ENCODE measurements at regions not wholly inside any gene's neighbourhood (a gene's known extent, or its start where the extent isn't known, plus 50 kb on each side); places are given as distances from the start of the nearest gene placed in this dataset.

DNA sequence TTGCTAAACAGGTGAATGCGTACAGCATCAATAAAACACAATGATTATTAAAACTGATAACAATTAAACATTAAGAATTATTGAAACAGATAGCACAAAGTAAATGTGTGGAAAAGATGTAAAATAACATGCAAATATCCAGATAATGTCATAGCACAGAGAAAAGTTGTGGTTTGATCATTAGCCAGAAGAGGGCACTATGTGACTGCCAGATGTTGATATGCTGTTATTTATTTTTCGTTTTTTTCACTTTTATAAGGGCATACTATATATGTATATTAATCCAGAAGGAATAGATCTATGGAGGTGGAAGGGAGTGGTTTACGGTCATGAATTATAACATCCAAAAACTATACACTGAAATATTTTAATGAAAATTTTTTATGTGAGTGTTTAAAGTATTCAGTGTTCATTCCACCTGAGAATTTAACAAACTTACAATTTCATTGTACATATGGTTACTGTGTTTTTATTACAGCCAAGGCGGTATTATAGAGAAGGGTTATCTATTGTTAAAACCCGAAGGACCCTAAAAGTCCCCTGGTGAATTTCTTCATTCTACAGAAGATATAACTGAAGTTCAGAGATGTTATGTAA, 211.9 kb upstream of the UGT8 start:
- Histone ChIP-seq H3K9me3 (ENCODE audit: low read depth) (no peaks in the 10 kb centered on the region), H3K4me2 (no peak overlapping the region), H4K20me1 (ENCODE audit: insufficient read depth, poor library complexity, severe bottlenecking) (no peaks in the 10 kb centered on the region), H2AFZ (no peak overlapping the region), H3K36me3 (replicated peaks; ENCODE audit: insufficient read depth, low read depth) (no peaks in the 10 kb centered on the region), H3K4me3 (no peak overlapping the region), H3K27ac (no peak overlapping the region), H3K27me3 (no peaks in the 10 kb centered on the region), H3K4me1 (ENCODE audit: insufficient read depth) (no peaks in the 10 kb centered on the region), H3K9me2 (replicated peaks; ENCODE audit: insufficient read depth) (no peaks in the 10 kb centered on the region), H3K79me2 (no peaks in the 10 kb centered on the region)
- TF ChIP-seq EZH2 (IDR thresholded peaks at IDR 0.05; ENCODE audit: borderline replicate concordance) (no peak), EZH2phosphoT487 (IDR thresholded peaks at IDR 0.05; ENCODE audit: low read depth, severe bottlenecking, unreplicated experiment) (no peak)
- TF ChIP-seq, protein P1, sequence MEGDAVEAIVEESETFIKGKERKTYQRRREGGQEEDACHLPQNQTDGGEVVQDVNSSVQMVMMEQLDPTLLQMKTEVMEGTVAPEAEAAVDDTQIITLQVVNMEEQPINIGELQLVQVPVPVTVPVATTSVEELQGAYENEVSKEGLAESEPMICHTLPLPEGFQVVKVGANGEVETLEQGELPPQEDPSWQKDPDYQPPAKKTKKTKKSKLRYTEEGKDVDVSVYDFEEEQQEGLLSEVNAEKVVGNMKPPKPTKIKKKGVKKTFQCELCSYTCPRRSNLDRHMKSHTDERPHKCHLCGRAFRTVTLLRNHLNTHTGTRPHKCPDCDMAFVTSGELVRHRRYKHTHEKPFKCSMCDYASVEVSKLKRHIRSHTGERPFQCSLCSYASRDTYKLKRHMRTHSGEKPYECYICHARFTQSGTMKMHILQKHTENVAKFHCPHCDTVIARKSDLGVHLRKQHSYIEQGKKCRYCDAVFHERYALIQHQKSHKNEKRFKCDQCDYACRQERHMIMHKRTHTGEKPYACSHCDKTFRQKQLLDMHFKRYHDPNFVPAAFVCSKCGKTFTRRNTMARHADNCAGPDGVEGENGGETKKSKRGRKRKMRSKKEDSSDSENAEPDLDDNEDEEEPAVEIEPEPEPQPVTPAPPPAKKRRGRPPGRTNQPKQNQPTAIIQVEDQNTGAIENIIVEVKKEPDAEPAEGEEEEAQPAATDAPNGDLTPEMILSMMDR (IDR thresholded peaks at IDR 0.05; ENCODE audit: poor library complexity), result peak; percentile 93
- DNase-seq (ENCODE audit: low spot score), result peak; percentile 53
- 31% methylated on average over 5 of the region's 5 CpGs for whole genome bisulfite sequencing (ENCODE audit: low lambda C conversion rate, missing lambda C conversion rate)

- DNase-seq (ENCODE audit: low spot score), result peak; percentile 11
- no peaks in the 10 kb centered on the region for H3K9me3 ChIP-seq (ENCODE audit: low read depth)
- H2AFZ ChIP-seq, result no peak overlapping the region
- TF ChIP-seq EZH2 (IDR thresholded peaks at IDR 0.05; ENCODE audit: borderline replicate concordance) (no peak), EZH2phosphoT487 (IDR thresholded peaks at IDR 0.05; ENCODE audit: low read depth, severe bottlenecking, unreplicated experiment) (no peak)
- TF ChIP-seq, protein P1 (IDR thresholded peaks at IDR 0.05; ENCODE audit: poor library complexity), result no peak
- no peaks in the 10 kb centered on the region for H3K79me2 ChIP-seq
- no peaks in the 10 kb centered on the region for H3K4me1 ChIP-seq (ENCODE audit: insufficient read depth)
- H3K4me2 ChIP-seq, result peak overlapping the region; percentile 22
- H4K20me1 ChIP-seq (ENCODE audit: insufficient read depth, poor library complexity, severe bottlenecking), result no peaks in the 10 kb centered on the region
- H3K4me3 ChIP-seq, result no peak overlapping the region
- no peak overlapping the region for H3K27ac ChIP-seq
- WGBS (ENCODE audit: low lambda C conversion rate, missing lambda C conversion rate), result 67% methylated on average over 8 of the region's 9 CpGs
- H3K27me3 ChIP-seq, result no peaks in the 10 kb centered on the region
- no peaks in the 10 kb centered on the region for H3K36me3 ChIP-seq (replicated peaks; ENCODE audit: insufficient read depth, low read depth)
- no peaks in the 10 kb centered on the region for H3K9me2 ChIP-seq (replicated peaks; ENCODE audit: insufficient read depth)
Measured at GRCh38 chr4:114389070-114389685, 209.4 kb upstream of the UGT8 start.

GRCh38 chr4:114393295-114394038, 205.1 kb upstream of the UGT8 start:
- no peak overlapping the region for H3K4me2 ChIP-seq
- H3K79me2 ChIP-seq, result no peaks in the 10 kb centered on the region
- H4K20me1 ChIP-seq (ENCODE audit: insufficient read depth, poor library complexity, severe bottlenecking), result no peaks in the 10 kb centered on the region
- H3K9me2 ChIP-seq (replicated peaks; ENCODE audit: insufficient read depth), result no peaks in the 10 kb centered on the region
- H2AFZ ChIP-seq, result no peak overlapping the region
- no peaks in the 10 kb centered on the region for H3K27me3 ChIP-seq
- H3K27ac ChIP-seq, result no peak overlapping the region
- no peaks in the 10 kb centered on the region for H3K36me3 ChIP-seq (replicated peaks; ENCODE audit: insufficient read depth, low read depth)
- H3K4me1 ChIP-seq (ENCODE audit: insufficient read depth), result no peaks in the 10 kb centered on the region
- no peak for DNase-seq (ENCODE audit: low spot score)
- no peak overlapping the region for H3K4me3 ChIP-seq
- H3K9me3 ChIP-seq (ENCODE audit: low read depth), result no peaks in the 10 kb centered on the region
- TF ChIP-seq EZH2phosphoT487 (IDR thresholded peaks at IDR 0.05; ENCODE audit: low read depth, severe bottlenecking, unreplicated experiment) (no peak), EZH2 (IDR thresholded peaks at IDR 0.05; ENCODE audit: borderline replicate concordance) (no peak)
- TF ChIP-seq, protein P1 (IDR thresholded peaks at IDR 0.05; ENCODE audit: poor library complexity), result no peak
- WGBS (ENCODE audit: low lambda C conversion rate, missing lambda C conversion rate), result 77% methylated on average over 3 of the region's 3 CpGs

Data from hepatocyte (in vitro differentiated cells).